GM19351 (cell line): ENCODE measurements at regions not wholly inside any gene's neighbourhood (a gene's known extent, or its start where the extent isn't known, plus 50 kb on each side); places are given as distances from the start of the nearest gene placed in this dataset.
A peak's percentile ranks its signal among the peaks of the same experiment; 100 is the strongest.

Experiments used
- ATAC-seq: cut with Tn5 transposase; IDR thresholded peaks from one replicate; pipeline ENCODE4 v1.9.1; 2021; ENCODE audit warnings: mild to moderate bottlenecking, moderate library complexity; ENCODE audit not compliant: unreplicated experiment

- no peak for ATAC-seq
Measured at GRCh38 chr15:45743426-45744235, 108.8 kb downstream of the SQOR start.

GRCh38 chr15:45744236-45744589 is 109.4 kb downstream of the SQOR start:
- ATAC-seq = no peak

- no peak for ATAC-seq
Measured at GRCh38 chr15:45747426-45747825, 112.6 kb downstream of the SQOR start.

- no peak for ATAC-seq
Measured at GRCh38 chr15:45751629-45752028, 116.8 kb downstream of the SQOR start.

GRCh38 chr15:45759936-45760335 is 125.1 kb downstream of the SQOR start:
- ATAC-seq = no peak

- no peak for ATAC-seq
Measured at GRCh38 chr15:45762726-45763125, 127.9 kb downstream of the SQOR start.

- ATAC-seq = no peak
Measured at GRCh38 chr15:45763170-45763869, 128.5 kb downstream of the SQOR start.

- ATAC-seq = no peak
Measured at GRCh38 chr15:45773149-45773548, 138.3 kb downstream of the SQOR start.

- ATAC-seq = no peak
Measured at GRCh38 chr15:45776772-45777171, 141.9 kb downstream of the SQOR start.

GRCh38 chr15:45777781-45778180 is 143.0 kb downstream of the SQOR start:
- no peak for ATAC-seq

- ATAC-seq = no peak
Measured at GRCh38 chr15:45780352-45780751, 145.5 kb downstream of the SQOR start.

GRCh38 chr15:45784656-45785055 is 149.8 kb downstream of the SQOR start:
- no peak for ATAC-seq

GRCh38 chr15:45785897-45786296 is 151.1 kb downstream of the SQOR start:
- ATAC-seq = no peak

GRCh38 chr15:45790325-45790943 is 155.6 kb downstream of the SQOR start:
- ATAC-seq = peak; percentile 78

GRCh38 chr15:45794304-45794703 is 159.5 kb downstream of the SQOR start:
- ATAC-seq = no peak

- ATAC-seq = no peak
Measured at GRCh38 chr15:45794712-45795439, 160.0 kb downstream of the SQOR start.

- ATAC-seq = no peak
Measured at GRCh38 chr15:45795440-45796069, 160.7 kb downstream of the SQOR start.

- ATAC-seq = no peak
Measured at GRCh38 chr15:45796433-45796832, 161.6 kb downstream of the SQOR start.

- ATAC-seq = peak; percentile 85
Measured at GRCh38 chr15:45799508-45799907, 164.7 kb downstream of the SQOR start.

- ATAC-seq = no peak
Measured at GRCh38 chr15:45801543-45801942, 166.7 kb downstream of the SQOR start.

- no peak for ATAC-seq
Measured at GRCh38 chr15:45802140-45802539, 167.3 kb downstream of the SQOR start.
